ENCODE measurements at regions not wholly inside any gene's neighbourhood (a gene's known extent, or its start where the extent isn't known, plus 50 kb on each side); places are given as distances from the start of the nearest gene placed in this dataset.

- H3K4me2 ChIP-seq (replicated peaks; ENCODE audit: low read depth, low read length, poor library complexity, severe bottlenecking), result no peak overlapping the region
- no peaks in the 10 kb centered on the region for H3K27me3 Mint-ChIP-seq
- DNase-seq (no peak), ATAC-seq (ENCODE audit: low read depth) (no peak)
- H4K20me1 ChIP-seq (ENCODE audit: control insufficient read depth, insufficient read depth, low read length, poor library complexity, severe bottlenecking), result no peaks in the 10 kb centered on the region
- H3K27me3 ChIP-seq (replicated peaks in 1 of 4; ENCODE audit: control extremely low read depth in 1 of 4, control insufficient read depth in 3 of 4, insufficient read depth in 4 of 4, low read length in 3 of 4), result no peaks in the 10 kb centered on the region
- no peak overlapping the region for H3K9ac ChIP-seq (ENCODE audit: low read length)
- CTCF ChIA-PET, result no interaction called here
- H3K36me3 ChIP-seq (replicated peaks in 1 of 2; ENCODE audit: control extremely low read depth in 1 of 2, control insufficient read depth in 1 of 2, extremely low read depth in 1 of 2, insufficient read depth in 2 of 2, low read length in 1 of 2), result no peaks in the 10 kb centered on the region
- no peak overlapping the region for H3K4me3 Mint-ChIP-seq
- H3K79me2 ChIP-seq (ENCODE audit: control insufficient read depth, insufficient read depth, low read length), result no peaks in the 10 kb centered on the region
- TF ChIP-seq CTCF (IDR thresholded peaks at IDR 0.05), result no peak
- TF ChIP-seq EZH2 (IDR thresholded peaks at IDR 0.05; ENCODE audit: borderline replicate concordance, insufficient read depth, low read depth, low read length, poor library complexity, severe bottlenecking), result no peak
- no peak overlapping the region for H3K27ac Mint-ChIP-seq
- no peaks in the 10 kb centered on the region for H3K4me1 ChIP-seq (ENCODE audit: control insufficient read depth in 2 of 2, insufficient read depth in 2 of 2, low read length in 2 of 2)
- intact Hi-C loops (cut with micrococcal nuclease), result no loop called here
- no peak overlapping the region for H2AFZ ChIP-seq (ENCODE audit: insufficient read depth, low read depth, low read length, poor library complexity, severe bottlenecking)
- no peaks in the 10 kb centered on the region for H3K4me1 Mint-ChIP-seq
- H3K4me3 ChIP-seq (ENCODE audit: control extremely low read depth in 1 of 5, extremely low read depth in 1 of 5, insufficient read depth in 1 of 5, low read depth in 2 of 5, low read length in 4 of 5), result no peak overlapping the region
- WGBS (ENCODE audit: insufficient coverage), result no CpG with 5 or more reads among the region's 1 CpG
- H3K9me3 Mint-ChIP-seq (ENCODE audit: insufficient read depth), result no peaks in the 10 kb centered on the region
- H3K9me3 ChIP-seq (ENCODE audit: control extremely low read depth in 1 of 3, control insufficient read depth in 2 of 3, insufficient read depth in 1 of 3, low read length in 2 of 3), result no peaks in the 10 kb centered on the region
- POLR2A ChIA-PET, result no interaction called here
- H3K27ac ChIP-seq (ENCODE audit: low read length in 2 of 2), result no peak overlapping the region
Observed at GRCh38 chr6:25171301-25171700, 107.9 kb upstream of the CARMIL1 start.

GRCh38 chr6:25172819-25173218 is 106.4 kb upstream of the CARMIL1 start:
- H3K79me2 ChIP-seq (ENCODE audit: control insufficient read depth, insufficient read depth, low read length), result no peaks in the 10 kb centered on the region
- H3K27me3 Mint-ChIP-seq, result no peaks in the 10 kb centered on the region
- WGBS (ENCODE audit: insufficient coverage), result 71% methylated on average over 3 of the region's 3 CpGs
- no peaks in the 10 kb centered on the region for H3K4me1 Mint-ChIP-seq
- H3K36me3 ChIP-seq (replicated peaks in 1 of 2; ENCODE audit: control extremely low read depth in 1 of 2, control insufficient read depth in 1 of 2, extremely low read depth in 1 of 2, insufficient read depth in 2 of 2, low read length in 1 of 2), result no peaks in the 10 kb centered on the region
- no peak for DNase-seq
- H3K27ac ChIP-seq (ENCODE audit: low read length in 2 of 2), result no peak overlapping the region
- H3K9ac ChIP-seq (ENCODE audit: low read length), result no peak overlapping the region
- H3K27me3 ChIP-seq (replicated peaks in 1 of 4; ENCODE audit: control extremely low read depth in 1 of 4, control insufficient read depth in 3 of 4, insufficient read depth in 4 of 4, low read length in 3 of 4), result no peaks in the 10 kb centered on the region
- H2AFZ ChIP-seq (ENCODE audit: insufficient read depth, low read depth, low read length, poor library complexity, severe bottlenecking), result no peak overlapping the region
- no peak overlapping the region for H3K4me3 Mint-ChIP-seq
- no peak for ATAC-seq (ENCODE audit: low read depth)
- H3K4me1 ChIP-seq (ENCODE audit: control insufficient read depth in 2 of 2, insufficient read depth in 2 of 2, low read length in 2 of 2), result no peaks in the 10 kb centered on the region
- no peaks in the 10 kb centered on the region for H3K9me3 ChIP-seq (ENCODE audit: control extremely low read depth in 1 of 3, control insufficient read depth in 2 of 3, insufficient read depth in 1 of 3, low read length in 2 of 3)
- intact Hi-C loops (cut with micrococcal nuclease), result no loop called here
- CTCF ChIA-PET, result interaction anchor here (0.5 to 1.5 kb wide), 3 partner anchors 79 to 831 kb away, joined by 3 read pairs; no protein-coding TSS in a partner anchor
- no peak overlapping the region for H3K4me2 ChIP-seq (replicated peaks; ENCODE audit: low read depth, low read length, poor library complexity, severe bottlenecking)
- no peak overlapping the region for H3K4me3 ChIP-seq (ENCODE audit: control extremely low read depth in 1 of 5, extremely low read depth in 1 of 5, insufficient read depth in 1 of 5, low read depth in 2 of 5, low read length in 4 of 5)
- H3K9me3 Mint-ChIP-seq (ENCODE audit: insufficient read depth), result no peaks in the 10 kb centered on the region
- no peak overlapping the region for H3K27ac Mint-ChIP-seq
- TF ChIP-seq EZH2 (IDR thresholded peaks at IDR 0.05; ENCODE audit: borderline replicate concordance, insufficient read depth, low read depth, low read length, poor library complexity, severe bottlenecking) (no peak), CTCF (IDR thresholded peaks at IDR 0.05) (no peak)
- POLR2A ChIA-PET, result no interaction called here
- H4K20me1 ChIP-seq (ENCODE audit: control insufficient read depth, insufficient read depth, low read length, poor library complexity, severe bottlenecking), result no peaks in the 10 kb centered on the region
